ENCODE measurements at regions not wholly inside any gene's neighbourhood (a gene's known extent, or its start where the extent isn't known, plus 50 kb on each side); places are given as distances from the start of the nearest gene placed in this dataset.

DNA sequence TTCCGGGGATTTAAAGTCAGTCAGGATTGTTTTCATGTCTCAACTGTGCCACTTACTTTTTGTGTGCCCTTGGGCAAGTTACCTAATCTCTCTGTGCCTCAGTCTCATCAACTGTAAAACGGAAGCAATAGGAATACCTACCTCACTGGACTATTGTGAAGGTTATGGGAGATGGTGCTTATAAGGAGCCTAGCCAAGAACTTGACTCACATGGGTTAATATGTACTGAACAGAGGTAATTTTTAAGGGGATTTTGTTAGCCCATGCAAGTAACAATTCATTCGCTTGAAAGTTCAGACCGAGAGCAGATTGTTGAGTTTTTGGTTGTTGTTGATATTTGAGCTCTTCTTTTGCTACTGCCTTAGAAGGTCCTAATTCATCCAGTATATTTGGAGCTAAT lies 202.9 kb downstream of the ZNF365 start:
- Histone ChIP-seq H3K27me3 (replicated peaks in 1 of 7) (no peaks in the 10 kb centered on the region), H3K4me3 (no peak overlapping the region), H3K9me3 (no peaks in the 10 kb centered on the region), H3K36me3 (no peaks in the 10 kb centered on the region), H3K4me1 (peaks cover 0 to 5% (median 0%) of the 10 kb centered on the region in 6 donors), H3K27ac (no peak overlapping the region)
- intact Hi-C loops (cut with DNase I; ENCODE audit: low total_unique reads), result no loop called here
- TF ChIP-seq, protein P1, sequence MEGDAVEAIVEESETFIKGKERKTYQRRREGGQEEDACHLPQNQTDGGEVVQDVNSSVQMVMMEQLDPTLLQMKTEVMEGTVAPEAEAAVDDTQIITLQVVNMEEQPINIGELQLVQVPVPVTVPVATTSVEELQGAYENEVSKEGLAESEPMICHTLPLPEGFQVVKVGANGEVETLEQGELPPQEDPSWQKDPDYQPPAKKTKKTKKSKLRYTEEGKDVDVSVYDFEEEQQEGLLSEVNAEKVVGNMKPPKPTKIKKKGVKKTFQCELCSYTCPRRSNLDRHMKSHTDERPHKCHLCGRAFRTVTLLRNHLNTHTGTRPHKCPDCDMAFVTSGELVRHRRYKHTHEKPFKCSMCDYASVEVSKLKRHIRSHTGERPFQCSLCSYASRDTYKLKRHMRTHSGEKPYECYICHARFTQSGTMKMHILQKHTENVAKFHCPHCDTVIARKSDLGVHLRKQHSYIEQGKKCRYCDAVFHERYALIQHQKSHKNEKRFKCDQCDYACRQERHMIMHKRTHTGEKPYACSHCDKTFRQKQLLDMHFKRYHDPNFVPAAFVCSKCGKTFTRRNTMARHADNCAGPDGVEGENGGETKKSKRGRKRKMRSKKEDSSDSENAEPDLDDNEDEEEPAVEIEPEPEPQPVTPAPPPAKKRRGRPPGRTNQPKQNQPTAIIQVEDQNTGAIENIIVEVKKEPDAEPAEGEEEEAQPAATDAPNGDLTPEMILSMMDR (IDR thresholded peaks at IDR 0.05 in 8 of 11, conservative IDR thresholded peaks at IDR 0.05 in 3 of 11), result no peak
- TF ChIP-seq POLR2AphosphoS5 (IDR thresholded peaks at IDR 0.05) (no peak), POLR2A (IDR thresholded peaks at IDR 0.05) (no peak)
- no peak for DNase-seq
- 86 to 96% (median 88%) methylated on average over 4 of the region's 4 CpGs for WGBS, 5 donors

DNA sequence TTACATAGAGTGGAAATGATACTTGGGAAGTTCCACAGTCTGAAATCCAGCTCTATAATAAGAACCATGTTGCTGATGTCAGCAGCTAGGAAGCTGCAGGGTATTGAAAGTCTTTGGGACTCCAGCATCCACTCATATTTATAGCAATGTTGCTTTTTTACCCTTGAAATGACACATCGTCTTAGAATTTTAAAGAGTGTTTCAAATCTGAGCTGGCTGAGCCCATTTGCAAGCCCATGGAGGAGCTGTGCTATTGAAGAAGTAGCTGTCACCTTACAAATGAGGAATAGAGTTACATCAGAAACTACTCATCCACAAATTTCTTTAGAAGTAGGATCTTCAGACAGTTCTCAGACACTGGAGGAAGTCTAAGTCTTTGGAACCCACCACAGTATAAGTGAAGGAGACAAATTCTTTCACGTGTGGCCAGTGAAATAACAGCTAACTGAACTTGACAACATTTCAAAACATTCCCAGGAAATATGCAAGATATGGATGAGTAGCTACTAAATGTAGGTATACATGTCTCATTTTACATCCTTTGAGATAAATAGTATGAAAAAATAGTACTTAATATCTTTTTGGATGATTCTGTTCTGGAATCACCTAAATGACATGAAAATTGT lies 203.6 kb downstream of the ZNF365 start:
- no peak for DNase-seq
- TF ChIP-seq POLR2A (IDR thresholded peaks at IDR 0.05) (no peak), POLR2AphosphoS5 (IDR thresholded peaks at IDR 0.05) (no peak)
- TF ChIP-seq, protein P1 (IDR thresholded peaks at IDR 0.05 in 8 of 11, conservative IDR thresholded peaks at IDR 0.05 in 3 of 11), result no peak
- Histone ChIP-seq H3K27ac (no peak overlapping the region), H3K4me3 (no peak overlapping the region), H3K36me3 (no peaks in the 10 kb centered on the region), H3K27me3 (replicated peaks in 1 of 7) (no peaks in the 10 kb centered on the region), H3K4me1 (peaks cover 0 to 10% (median 0%) of the 10 kb centered on the region in 6 donors), H3K9me3 (no peaks in the 10 kb centered on the region)
- intact Hi-C loops (cut with DNase I; ENCODE audit: low total_unique reads), result no loop called here
- 63 to 82% (median 68%) methylated on average over 2 of the region's 2 CpGs for WGBS, 5 donors

DNA sequence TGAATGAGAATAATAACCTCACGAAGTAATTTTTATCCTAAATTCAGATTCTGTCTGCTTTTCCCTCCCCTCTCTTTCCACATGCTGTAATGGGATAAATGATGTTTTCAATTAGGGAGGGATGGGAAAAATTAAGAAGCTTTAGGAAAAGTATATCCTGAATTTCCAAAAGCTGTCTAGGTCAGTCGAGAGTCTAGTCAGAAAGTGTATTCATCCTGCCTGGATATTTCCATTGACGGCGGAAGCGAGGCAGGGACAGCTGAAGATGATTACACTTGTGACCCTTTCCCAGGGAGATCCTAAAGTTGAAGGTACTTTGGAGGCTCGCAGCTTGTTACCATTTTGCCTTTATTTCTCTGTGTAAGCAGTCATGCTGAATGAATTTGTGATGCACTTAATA lies 204.1 kb downstream of the ZNF365 start:
- H3K9me3 ChIP-seq, result no peaks in the 10 kb centered on the region
- H3K4me1 ChIP-seq, result peaks cover 0 to 15% (median 0%) of the 10 kb centered on the region in 6 donors
- no peak overlapping the region for H3K4me3 ChIP-seq
- no peak for DNase-seq
- 77 to 95% (median 88%) methylated on average over 6 of the region's 6 CpGs for WGBS, 5 donors
- no peaks in the 10 kb centered on the region for H3K27me3 ChIP-seq (replicated peaks in 1 of 7)
- TF ChIP-seq POLR2AphosphoS5 (IDR thresholded peaks at IDR 0.05) (no peak), POLR2A (IDR thresholded peaks at IDR 0.05) (no peak)
- TF ChIP-seq, protein P1 (IDR thresholded peaks at IDR 0.05 in 8 of 11, conservative IDR thresholded peaks at IDR 0.05 in 3 of 11), result no peak
- no peak overlapping the region for H3K27ac ChIP-seq
- intact Hi-C loops (cut with DNase I; ENCODE audit: low total_unique reads), result no loop called here
- no peaks in the 10 kb centered on the region for H3K36me3 ChIP-seq

DNA sequence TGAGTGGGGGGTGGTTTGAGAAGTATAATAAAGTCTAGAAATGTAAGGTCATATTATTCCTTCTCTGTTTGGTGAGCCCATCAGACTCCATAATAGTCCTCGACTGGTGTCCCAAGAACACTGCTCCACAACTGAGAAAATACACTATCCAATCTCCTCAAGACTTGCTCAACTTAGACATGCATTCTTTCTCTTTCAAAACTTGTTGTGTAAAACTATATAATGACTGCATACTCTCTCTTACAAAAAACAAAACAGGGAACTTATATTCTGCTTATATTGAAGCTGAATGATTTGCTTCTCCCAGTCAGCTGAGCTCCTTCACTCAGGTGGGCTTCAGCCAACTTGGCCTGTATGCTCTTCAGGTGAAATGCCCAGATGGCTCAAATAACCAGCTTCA lies 204.7 kb downstream of the ZNF365 start:
- intact Hi-C loops (cut with DNase I; ENCODE audit: low total_unique reads), result no loop called here
- TF ChIP-seq POLR2AphosphoS5 (IDR thresholded peaks at IDR 0.05), result no peak
- TF ChIP-seq, protein P1 (IDR thresholded peaks at IDR 0.05 in 8 of 11, conservative IDR thresholded peaks at IDR 0.05 in 3 of 11), result no peak
- TF ChIP-seq POLR2A (IDR thresholded peaks at IDR 0.05), result no peak
- no peak overlapping the region for H3K4me3 ChIP-seq
- H3K27me3 ChIP-seq (replicated peaks in 1 of 7), result no peaks in the 10 kb centered on the region
- H3K36me3 ChIP-seq, result no peaks in the 10 kb centered on the region
- no peak overlapping the region for H3K27ac ChIP-seq
- WGBS, 5 donors, result 81 to 90% (median 86%) methylated on average over 1 of the region's 1 CpG
- H3K4me1 ChIP-seq, result peaks cover 0 to 21% (median 0%) of the 10 kb centered on the region in 6 donors
- H3K9me3 ChIP-seq, result no peaks in the 10 kb centered on the region
- no peak for DNase-seq

Measured in spleen (tissue), 11 donors.